K562 (cell line): ENCODE measurements at regions not wholly inside any gene's neighbourhood (a gene's known extent, or its start where the extent isn't known, plus 50 kb on each side); places are given as distances from the start of the nearest gene placed in this dataset.

Experiments used
- ATAC-seq: fragments of 200-7000 bp; cut with Tn5 transposase; 3 replicates; pipeline ENCODE4 v1.9.1; 2020; ENCODE audit warnings: moderate library complexity
- BruUV-seq: library from RNA; stranded (reverse); fragments of 400-500 nt; replicated peaks from 2 replicates; lab custom pipeline; 2021; lab: Mats Ljungman, UMichigan
- CTCF ChIA-PET: fragments of 300-600 bp; formaldehyde crosslinking; extraction: SDS; loops from one replicate; lab custom pipeline; 2021; ENCODE audit warnings: low intra/inter-chr PET ratio; lab: Yijun Ruan, JAX
- POLR2A ChIA-PET: fragments of 300-600, 350-650 bp; sonication (Branson Sonifier 250); formaldehyde crosslinking; extraction: SDS; loops from one replicate; lab custom pipeline; 2021; ENCODE audit warnings: antibody characterized with exemption, inconsistent platforms; lab: Yijun Ruan, JAX
- DNase-seq, 4 experiments: peaks; one replicate each; pipeline versions ENCODE4 v3.0.0 to v3.0.0-alpha.2; 2011 to 2018; ENCODE audit warnings: low spot score in 3 of 4, mixed read lengths in 3 of 4; ENCODE audit errors: extremely low read depth in 1 of 4
- FAIRE-seq: peaks from 2 replicates; lab custom pipeline; 2011; peaks lifted over from hg19 to GRCh38; lab: Jason Lieb, UNC
- H2AFZ ChIP-seq: 2 replicates; pipeline ENCODE4 v1.6.0; 2011; ENCODE audit warnings: low read depth, low read length, control low read depth, inconsistent platforms
- H3K27ac ChIP-seq: fragments of 200-600 bp; 3 replicates; pipeline ENCODE4 v1.8.0; 2011; ENCODE audit warnings: low read depth, mild to moderate bottlenecking, control low read depth, inconsistent platforms, low read length, moderate library complexity, mixed read lengths; ENCODE audit errors: extremely low read depth
- H3K27me3 ChIP-seq, 2 experiments: fragments of 300-600 bp in 1 of 2; 2 replicates in 1 of 2; 3 replicates in 1 of 2; pipeline versions ENCODE4 v1.6.0 to v1.8.0; 2011; ENCODE audit warnings: inconsistent platforms in 2 of 2, low read length in 2 of 2, mild to moderate bottlenecking in 1 of 2, mixed read lengths in 1 of 2, moderate library complexity in 1 of 2; ENCODE audit not compliant: control insufficient read depth in 2 of 2, insufficient read depth in 2 of 2
- H3K36me3 ChIP-seq: fragments of 300-600 bp; 3 replicates; pipeline ENCODE4 v1.8.0; 2011; ENCODE audit warnings: mild to moderate bottlenecking, low read length, inconsistent platforms; ENCODE audit not compliant: control insufficient read depth, insufficient read depth
- H3K4me1 ChIP-seq, 2 experiments: fragments of 200-600 bp in 1 of 2; replicated peaks in 1 of 2; 2 replicates in 1 of 2; 3 replicates in 1 of 2; pipeline versions ENCODE4 v1.5.1 to v1.8.0; 2011; ENCODE audit warnings: inconsistent platforms in 2 of 2, low read length in 2 of 2, mild to moderate bottlenecking in 1 of 2, mixed read lengths in 1 of 2, moderate library complexity in 1 of 2; ENCODE audit not compliant: control insufficient read depth in 2 of 2, insufficient read depth in 2 of 2
- H3K4me2 ChIP-seq: 2 replicates; pipeline ENCODE4 v1.6.1; 2011; ENCODE audit warnings: low read length, control low read depth, inconsistent platforms, mixed read lengths; ENCODE audit not compliant: insufficient read depth
- H3K4me3 ChIP-seq: fragments of 200-600 bp; sonication (generic), shearing (Covaris generic); 2 replicates; pipeline ENCODE4 v1.5.1; 2016; ENCODE audit warnings: control low read depth, inconsistent platforms
- H3K79me2 ChIP-seq: fragments of 200-600 bp; 3 replicates; pipeline ENCODE4 v1.8.0; 2011; ENCODE audit warnings: low read length, inconsistent platforms; ENCODE audit not compliant: control insufficient read depth, insufficient read depth
- H3K9ac ChIP-seq, 2 experiments: 2 replicates each; pipeline versions ENCODE4 v1.6.0 to v1.6.1; 2011; ENCODE audit warnings: low read depth in 2 of 2, low read length in 2 of 2, control low read depth in 1 of 2, inconsistent platforms in 1 of 2, mild to moderate bottlenecking in 1 of 2, mixed read lengths in 1 of 2; ENCODE audit not compliant: insufficient read depth in 1 of 2
- H3K9me1 ChIP-seq: one replicate; pipeline ENCODE4 v1.6.0; 2011; ENCODE audit warnings: inconsistent platforms, mild to moderate bottlenecking, low read length, moderate library complexity; ENCODE audit not compliant: control insufficient read depth, insufficient read depth
- H3K9me3 ChIP-seq: replicated peaks from 2 replicates; pipeline ENCODE4 v1.5.1; 2011; ENCODE audit warnings: low read depth, low read length, inconsistent platforms; ENCODE audit not compliant: control insufficient read depth, insufficient read depth
- H4K20me1 ChIP-seq: replicated peaks from 2 replicates; pipeline ENCODE4 v1.6.1; 2011; ENCODE audit warnings: low read length, inconsistent platforms, mixed read lengths; ENCODE audit not compliant: control insufficient read depth, insufficient read depth
- NFXL1 ChIP-seq: fragments of 450-650 bp; formaldehyde crosslinking; IDR thresholded peaks from 2 replicates; pipeline ENCODE4 v1.4.0; 2021; ENCODE audit warnings: mild to moderate bottlenecking
- TEAD4 ChIP-seq, 2 experiments: sonication (generic) in 1 of 2; formaldehyde crosslinking in 1 of 2; IDR thresholded peaks; 2 replicates each; pipeline versions ENCODE4 v1.6.1 to v1.8.0; 2012 to 2022; ENCODE audit warnings: borderline replicate concordance in 1 of 2, inconsistent platforms in 1 of 2, low read length in 1 of 2, mild to moderate bottlenecking in 1 of 2, missing genetic modification reagents in 1 of 2
- THRA ChIP-seq: fragments of 450-650 bp; IDR thresholded peaks from 2 replicates; pipeline ENCODE4 v1.6.1; 2017; ENCODE audit warnings: mild to moderate bottlenecking, moderate library complexity
- ZNF512 ChIP-seq: IDR thresholded peaks from 2 replicates; pipeline ENCODE4 v1.6.1; 2016; ENCODE audit warnings: missing genetic modification characterization, missing compliant biosample characterization
- WGBS: fragments of 100-300 bp; shearing (Covaris generic); methylation state at CpG from one replicate; pipeline ENCODE4 v1.1.6; 2016; ENCODE audit warnings: low coverage, mixed read lengths; ENCODE audit not compliant: insufficient coverage; ENCODE audit errors: missing lambda C conversion rate; 5-methylcytosine and 5-hydroxymethylcytosine counted together
- in situ Hi-C: fragments of 300-500 bp; cut with MboI; formaldehyde crosslinking; loops from 4 replicates; pipeline ENCODE4 v1.15.0; 2018; ENCODE audit warnings: inconsistent platforms, mixed read lengths
- intact Hi-C: fragments of 100-400 bp; cut with micrococcal nuclease; formaldehyde crosslinking; loops from 2 replicates; pipeline ENCODE4 v1.14.2; 2022
- TF ChIP-seq, protein P1 (sequence below): fragments of 450-650 bp; IDR thresholded peaks from 2 replicates; pipeline ENCODE4 v1.6.1; 2016; ENCODE audit warnings: mild to moderate bottlenecking

- 9% methylated on average over 1 of the region's 1 CpG for WGBS
- H3K27ac ChIP-seq: no peak overlapping the region
- H3K4me1 ChIP-seq: no peaks in the 10 kb centered on the region
- ATAC-seq (no peak), DNase-seq (no peak), FAIRE-seq (no peak)
- BruUV-seq: no TSS peak
- POLR2A ChIA-PET: no interaction called here
- TF ChIP-seq NFXL1 (CRISPR knock-in tag) (no peak), TEAD4 (IDR thresholded peaks at IDR 0.05; ENCODE audit: low read length) (no peak), TEAD4 (CRISPR knock-in tag; IDR thresholded peaks at IDR 0.05; ENCODE audit: borderline replicate concordance) (no peak), ZNF512 (no peak), THRA (no peak)
- TF ChIP-seq, protein P1, sequence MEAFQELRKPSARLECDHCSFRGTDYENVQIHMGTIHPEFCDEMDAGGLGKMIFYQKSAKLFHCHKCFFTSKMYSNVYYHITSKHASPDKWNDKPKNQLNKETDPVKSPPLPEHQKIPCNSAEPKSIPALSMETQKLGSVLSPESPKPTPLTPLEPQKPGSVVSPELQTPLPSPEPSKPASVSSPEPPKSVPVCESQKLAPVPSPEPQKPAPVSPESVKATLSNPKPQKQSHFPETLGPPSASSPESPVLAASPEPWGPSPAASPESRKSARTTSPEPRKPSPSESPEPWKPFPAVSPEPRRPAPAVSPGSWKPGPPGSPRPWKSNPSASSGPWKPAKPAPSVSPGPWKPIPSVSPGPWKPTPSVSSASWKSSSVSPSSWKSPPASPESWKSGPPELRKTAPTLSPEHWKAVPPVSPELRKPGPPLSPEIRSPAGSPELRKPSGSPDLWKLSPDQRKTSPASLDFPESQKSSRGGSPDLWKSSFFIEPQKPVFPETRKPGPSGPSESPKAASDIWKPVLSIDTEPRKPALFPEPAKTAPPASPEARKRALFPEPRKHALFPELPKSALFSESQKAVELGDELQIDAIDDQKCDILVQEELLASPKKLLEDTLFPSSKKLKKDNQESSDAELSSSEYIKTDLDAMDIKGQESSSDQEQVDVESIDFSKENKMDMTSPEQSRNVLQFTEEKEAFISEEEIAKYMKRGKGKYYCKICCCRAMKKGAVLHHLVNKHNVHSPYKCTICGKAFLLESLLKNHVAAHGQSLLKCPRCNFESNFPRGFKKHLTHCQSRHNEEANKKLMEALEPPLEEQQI: no peak
- no peaks in the 10 kb centered on the region for H3K36me3 ChIP-seq
- H3K9ac ChIP-seq: no peak overlapping the region
- H2AFZ ChIP-seq: no peak overlapping the region
- H3K4me3 ChIP-seq: no peak overlapping the region
- CTCF ChIA-PET: no interaction called here
- no peaks in the 10 kb centered on the region for H3K9me1 ChIP-seq
- H4K20me1 ChIP-seq: no peaks in the 10 kb centered on the region
- intact Hi-C loops: no loop called here
- no peaks in the 10 kb centered on the region for H3K79me2 ChIP-seq
- no peaks in the 10 kb centered on the region for H3K9me3 ChIP-seq
- in situ Hi-C loops: no loop called here
- H3K4me2 ChIP-seq: no peak overlapping the region
- H3K27me3 ChIP-seq: no peaks in the 10 kb centered on the region
These were observed 711.1 kb upstream of the GOLIM4 start for GRCh38 chr3:168806871-168807270.
